ENCODE measurements at regions not wholly inside any gene's neighbourhood (a gene's known extent, or its start where the extent isn't known, plus 50 kb on each side); places are given as distances from the start of the nearest gene placed in this dataset.

GRCh38 chr3:103968131-103968530 lies 1398.6 kb upstream of the ALCAM start:
- no peak for DNase-seq (ENCODE audit: extremely low spot score)
- ChIA-PET POLR2A (no interaction called here), CTCF (no interaction called here)
- TF ChIP-seq SP1 (IDR thresholded peaks at IDR 0.05) = no peak

GRCh38 chr3:103968751-103969150 lies 1398.0 kb upstream of the ALCAM start:
- CTCF ChIA-PET = no interaction called here
- no peak for DNase-seq (ENCODE audit: extremely low spot score)
- POLR2A ChIA-PET = no interaction called here
- TF ChIP-seq FOXM1 (IDR thresholded peaks at IDR 0.05; ENCODE audit: borderline replicate concordance) = no peak
- TF ChIP-seq LEF1 (IDR thresholded peaks at IDR 0.05; ENCODE audit: borderline replicate concordance) = no peak
- no peak for TF ChIP-seq HDGF (IDR thresholded peaks at IDR 0.05; ENCODE audit: borderline replicate concordance)
- TF ChIP-seq NFRKB (IDR thresholded peaks at IDR 0.05) = no peak
- TF ChIP-seq FOXK2 (IDR thresholded peaks at IDR 0.05) = no peak
- TF ChIP-seq ZNF384 (IDR thresholded peaks at IDR 0.05) = no peak
- no peak for TF ChIP-seq L3MBTL2 (conservative IDR thresholded peaks at IDR 0.05)
- TF ChIP-seq CTBP1 (IDR thresholded peaks at IDR 0.05; ENCODE audit: borderline replicate concordance) = no peak
- TF ChIP-seq ARNT (IDR thresholded peaks at IDR 0.05) = no peak
- TF ChIP-seq SUZ12 (IDR thresholded peaks at IDR 0.05) = no peak
- TF ChIP-seq ELF4 (IDR thresholded peaks at IDR 0.05) = no peak
- no peak for TF ChIP-seq BHLHE40 (IDR thresholded peaks at IDR 0.05; ENCODE audit: borderline replicate concordance)
- TF ChIP-seq FOXA1 (IDR thresholded peaks at IDR 0.05) = no peak

GRCh38 chr3:103976931-103977339 lies 1389.8 kb upstream of the ALCAM start:
- ChIA-PET POLR2A (no interaction called here), CTCF (interaction anchor here (1.2 kb wide), 1 partner anchor 52 kb away, joined by 3 read pairs; no protein-coding TSS in a partner anchor)
- no peak for DNase-seq (ENCODE audit: extremely low spot score)
- TF ChIP-seq FOXK2 (IDR thresholded peaks at IDR 0.05) (no peak), HDGF (IDR thresholded peaks at IDR 0.05; ENCODE audit: borderline replicate concordance) (no peak), BHLHE40 (IDR thresholded peaks at IDR 0.05; ENCODE audit: borderline replicate concordance) (no peak), L3MBTL2 (conservative IDR thresholded peaks at IDR 0.05) (no peak), NFRKB (IDR thresholded peaks at IDR 0.05) (no peak), ARNT (IDR thresholded peaks at IDR 0.05) (no peak), SUZ12 (IDR thresholded peaks at IDR 0.05) (no peak), ELF4 (IDR thresholded peaks at IDR 0.05) (no peak), LEF1 (IDR thresholded peaks at IDR 0.05; ENCODE audit: borderline replicate concordance) (no peak), CTBP1 (IDR thresholded peaks at IDR 0.05; ENCODE audit: borderline replicate concordance) (no peak), PKNOX1 (IDR thresholded peaks at IDR 0.05) (no peak), ZNF384 (IDR thresholded peaks at IDR 0.05) (no peak), FOXM1 (IDR thresholded peaks at IDR 0.05; ENCODE audit: borderline replicate concordance) (no peak), TARDBP (IDR thresholded peaks at IDR 0.05) (no peak), SP1 (IDR thresholded peaks at IDR 0.05) (no peak), FOXA1 (IDR thresholded peaks at IDR 0.05) (no peak)

- ChIA-PET CTCF (interaction anchor here (1.2 kb wide), 1 partner anchor 53 kb away, joined by 3 read pairs; no protein-coding TSS in a partner anchor), POLR2A (no interaction called here)
- no peak for TF ChIP-seq CTBP1 (IDR thresholded peaks at IDR 0.05; ENCODE audit: borderline replicate concordance)
- TF ChIP-seq SUZ12 (IDR thresholded peaks at IDR 0.05) = no peak
- TF ChIP-seq FOXK2 (IDR thresholded peaks at IDR 0.05) = no peak
- no peak for TF ChIP-seq NFRKB (IDR thresholded peaks at IDR 0.05)
- no peak for TF ChIP-seq L3MBTL2 (conservative IDR thresholded peaks at IDR 0.05)
- TF ChIP-seq BHLHE40 (IDR thresholded peaks at IDR 0.05; ENCODE audit: borderline replicate concordance) = no peak
- no peak for TF ChIP-seq LEF1 (IDR thresholded peaks at IDR 0.05; ENCODE audit: borderline replicate concordance)
- no peak for TF ChIP-seq FOXM1 (IDR thresholded peaks at IDR 0.05; ENCODE audit: borderline replicate concordance)
- TF ChIP-seq PKNOX1 (IDR thresholded peaks at IDR 0.05) = no peak
- TF ChIP-seq ELF4 (IDR thresholded peaks at IDR 0.05) = no peak
- no peak for TF ChIP-seq SP1 (IDR thresholded peaks at IDR 0.05)
- no peak for TF ChIP-seq HDGF (IDR thresholded peaks at IDR 0.05; ENCODE audit: borderline replicate concordance)
- no peak for TF ChIP-seq ZNF384 (IDR thresholded peaks at IDR 0.05)
- TF ChIP-seq TARDBP (IDR thresholded peaks at IDR 0.05) = no peak
- DNase-seq (ENCODE audit: extremely low spot score) = no peak
Observed at GRCh38 chr3:103977417-103977816, 1389.3 kb upstream of the ALCAM start.

GRCh38 chr3:103991461-103992115 lies 1375.1 kb upstream of the ALCAM start:
- ChIA-PET CTCF (interaction anchor here (0.7 kb wide), 1 partner anchor 1269 kb away, joined by 8 read pairs; no protein-coding TSS in a partner anchor), POLR2A (no interaction called here)
- TF ChIP-seq ZNF384 (IDR thresholded peaks at IDR 0.05) = peak; percentile 74
- TF ChIP-seq L3MBTL2 (conservative IDR thresholded peaks at IDR 0.05) = no peak
- TF ChIP-seq TARDBP (IDR thresholded peaks at IDR 0.05) = no peak
- DNase-seq (ENCODE audit: extremely low spot score) = peak; percentile 10

- CTCF ChIA-PET = no interaction called here
- TF ChIP-seq ZNF384 (IDR thresholded peaks at IDR 0.05) = no peak
- no peak for TF ChIP-seq CTBP1 (IDR thresholded peaks at IDR 0.05; ENCODE audit: borderline replicate concordance)
- POLR2A ChIA-PET = no interaction called here
- no peak for DNase-seq (ENCODE audit: extremely low spot score)
Observed at GRCh38 chr3:103992469-103992868, 1374.2 kb upstream of the ALCAM start.

- TF ChIP-seq ARNT (IDR thresholded peaks at IDR 0.05) = no peak
- no peak for TF ChIP-seq FOXA1 (IDR thresholded peaks at IDR 0.05)
- no peak for TF ChIP-seq HDGF (IDR thresholded peaks at IDR 0.05; ENCODE audit: borderline replicate concordance)
- no peak for TF ChIP-seq FOXK2 (IDR thresholded peaks at IDR 0.05)
- no peak for TF ChIP-seq NFRKB (IDR thresholded peaks at IDR 0.05)
- TF ChIP-seq ELF4 (IDR thresholded peaks at IDR 0.05) = no peak
- no peak for TF ChIP-seq CTBP1 (IDR thresholded peaks at IDR 0.05; ENCODE audit: borderline replicate concordance)
- TF ChIP-seq TARDBP (IDR thresholded peaks at IDR 0.05) = no peak
- DNase-seq (ENCODE audit: extremely low spot score) = no peak
- CTCF ChIA-PET = no interaction called here
- POLR2A ChIA-PET = no interaction called here
Observed at GRCh38 chr3:104004956-104005355, 1361.8 kb upstream of the ALCAM start.

Measured in HEK293T (cell line).